Medulla oblongata (tissue), 1 donor: ENCODE measurements at regions not wholly inside any gene's neighbourhood (a gene's known extent, or its start where the extent isn't known, plus 50 kb on each side); places are given as distances from the start of the nearest gene placed in this dataset.

Experiments
- DNase-seq: peaks from one replicate; pipeline ENCODE4 v3.0.0-alpha.2; 2015; ENCODE audit errors: extremely low spot score

GRCh38 chr14:71668186-71668912 is 263.9 kb upstream of the RGS6 start:
- no peak for DNase-seq

- DNase-seq: no peak
Measured at GRCh38 chr14:71672596-71672995, 259.6 kb upstream of the RGS6 start.

GRCh38 chr14:71675126-71675899 is 256.9 kb upstream of the RGS6 start:
- no peak for DNase-seq

GRCh38 chr14:71675900-71676287 is 256.3 kb upstream of the RGS6 start:
- no peak for DNase-seq

GRCh38 chr14:71680736-71681387 is 251.4 kb upstream of the RGS6 start:
- no peak for DNase-seq

- DNase-seq: no peak
Measured at GRCh38 chr14:71682337-71682736, 249.9 kb upstream of the RGS6 start.

- DNase-seq: no peak
Measured at GRCh38 chr14:71684323-71684722, 247.9 kb upstream of the RGS6 start.

GRCh38 chr14:71686677-71687076 is 245.6 kb upstream of the RGS6 start:
- no peak for DNase-seq

GRCh38 chr14:71687166-71687831 is 244.9 kb upstream of the RGS6 start:
- DNase-seq: no peak

GRCh38 chr14:71688576-71688975 is 243.7 kb upstream of the RGS6 start:
- no peak for DNase-seq

- no peak for DNase-seq
Measured at GRCh38 chr14:71690478-71690877, 241.8 kb upstream of the RGS6 start.

- peak; percentile 84 for DNase-seq
Measured at GRCh38 chr14:71692496-71692895, 239.7 kb upstream of the RGS6 start.

- DNase-seq: no peak
Measured at GRCh38 chr14:71693381-71693780, 238.8 kb upstream of the RGS6 start.

- DNase-seq: peak; percentile 55
Measured at GRCh38 chr14:71694591-71695530, 237.4 kb upstream of the RGS6 start.

GRCh38 chr14:71695611-71696350 is 236.4 kb upstream of the RGS6 start:
- no peak for DNase-seq

GRCh38 chr14:71698027-71698426 is 234.2 kb upstream of the RGS6 start:
- no peak for DNase-seq

- no peak for DNase-seq
Measured at GRCh38 chr14:71698673-71699072, 233.6 kb upstream of the RGS6 start.

GRCh38 chr14:71701990-71702389 is 230.2 kb upstream of the RGS6 start:
- no peak for DNase-seq

GRCh38 chr14:71702786-71703185 is 229.4 kb upstream of the RGS6 start:
- DNase-seq: no peak

GRCh38 chr14:71703477-71703876 is 228.8 kb upstream of the RGS6 start:
- peak; percentile 67 for DNase-seq
